CD14-positive monocyte (primary cell): ENCODE measurements at regions not wholly inside any gene's neighbourhood (a gene's known extent, or its start where the extent isn't known, plus 50 kb on each side); places are given as distances from the start of the nearest gene placed in this dataset.

Experiments
- DNase-seq, 3 donors: peaks; one replicate each; pipeline ENCODE4 v3.0.0-alpha.2; 2011 to 2022
- H2AFZ ChIP-seq: 2 replicates; pipeline ENCODE4 v1.6.0; 2012; ENCODE audit warnings: mild to moderate bottlenecking, low read depth, low read length, inconsistent platforms; ENCODE audit not compliant: insufficient read depth, poor library complexity, severe bottlenecking
- H3K27ac ChIP-seq, 2 donors: 1 replicate in 1 of 2; 2 replicates in 1 of 2; pipeline ENCODE4 v1.5.1; 2012 to 2013; ENCODE audit warnings: low read length in 2 of 2, control low read depth in 1 of 2, inconsistent platforms in 1 of 2, low read depth in 1 of 2, mild to moderate bottlenecking in 1 of 2
- H3K27me3 ChIP-seq, 2 donors: one replicate each; pipeline versions ENCODE4 v1.6.0 to v1.6.1; 2011 to 2013; ENCODE audit warnings: low read length in 2 of 2; ENCODE audit not compliant: control insufficient read depth in 2 of 2, insufficient read depth in 2 of 2
- H3K36me3 ChIP-seq, 2 donors: replicated peaks in 1 of 2; 1 replicate in 1 of 2; 2 replicates in 1 of 2; pipeline versions ENCODE4 v1.5.1 to v1.6.1; 2012 to 2013; ENCODE audit warnings: low read length in 2 of 2, control low read depth in 1 of 2, inconsistent platforms in 1 of 2, mild to moderate bottlenecking in 1 of 2; ENCODE audit not compliant: insufficient read depth in 2 of 2, control insufficient read depth in 1 of 2
- H3K4me1 ChIP-seq, 2 donors: 1 replicate in 1 of 2; 2 replicates in 1 of 2; pipeline versions ENCODE4 v1.5.1 to v1.6.1; 2012 to 2013; ENCODE audit warnings: low read length in 2 of 2, control low read depth in 1 of 2, inconsistent platforms in 1 of 2, mild to moderate bottlenecking in 1 of 2, moderate library complexity in 1 of 2; ENCODE audit not compliant: insufficient read depth in 2 of 2, control insufficient read depth in 1 of 2
- H3K4me2 ChIP-seq: replicated peaks from 2 replicates; pipeline ENCODE3; 2012; ENCODE audit warnings: low read length, moderate library complexity, mild to moderate bottlenecking; ENCODE audit not compliant: poor library complexity, severe bottlenecking; ENCODE audit errors: extremely low read depth
- H3K4me3 ChIP-seq, 3 experiments: fragments of 200-600 bp in 1 of 3; sonication (generic) in 1 of 3; replicated peaks in 1 of 3; 1 replicate in 2 of 3; 2 replicates in 1 of 3; pipeline ENCODE4 v1.5.1; 2011 to 2013; ENCODE audit warnings: low read length in 3 of 3, mild to moderate bottlenecking in 3 of 3, control low read depth in 2 of 3, low read depth in 2 of 3, inconsistent platforms in 1 of 3, moderate library complexity in 1 of 3
- H3K79me2 ChIP-seq: 2 replicates; pipeline ENCODE4 v1.6.0; 2012; ENCODE audit warnings: mild to moderate bottlenecking, control low read depth, inconsistent platforms, low read length, moderate library complexity; ENCODE audit not compliant: insufficient read depth
- H3K9ac ChIP-seq: 2 replicates; pipeline ENCODE4 v1.6.0; 2017; ENCODE audit warnings: low read length, mild to moderate bottlenecking; ENCODE audit not compliant: insufficient read depth, poor library complexity, severe bottlenecking
- H3K9me3 ChIP-seq, 2 donors: replicated peaks in 1 of 2; 1 replicate in 1 of 2; 2 replicates in 1 of 2; pipeline versions ENCODE4 v1.5.1 to v1.6.1; 2012 to 2013; ENCODE audit warnings: low read length in 2 of 2, control low read depth in 1 of 2; ENCODE audit not compliant: control insufficient read depth in 1 of 2, insufficient read depth in 1 of 2
- H4K20me1 ChIP-seq: 2 replicates; pipeline ENCODE4 v1.6.0; 2012; ENCODE audit warnings: mild to moderate bottlenecking, low read length, control low read depth, moderate library complexity; ENCODE audit not compliant: insufficient read depth
- H3K27ac Mint-ChIP-seq, 7 donors: one replicate each; pipeline ENCODE4 v1.8.0; 2020; ENCODE audit warnings: mild to moderate bottlenecking in 7 of 7, mixed read lengths in 7 of 7, moderate library complexity in 6 of 7, inconsistent platforms in 2 of 7
- H3K27me3 Mint-ChIP-seq, 3 donors: one replicate each; pipeline ENCODE4 v1.8.0; 2021 to 2022; ENCODE audit warnings: low read depth in 3 of 3, mild to moderate bottlenecking in 3 of 3, mixed read lengths in 3 of 3, moderate library complexity in 3 of 3, inconsistent platforms in 1 of 3
- H3K36me3 Mint-ChIP-seq, 2 donors: one replicate each; pipeline ENCODE4 v1.8.0; 2020; ENCODE audit warnings: mixed read lengths in 2 of 2, inconsistent platforms in 1 of 2, mild to moderate bottlenecking in 1 of 2
- H3K4me1 Mint-ChIP-seq: one replicate; pipeline ENCODE4 v1.8.0; 2020; ENCODE audit warnings: mild to moderate bottlenecking, mixed read lengths
- H3K4me3 Mint-ChIP-seq, 2 donors: one replicate each; pipeline ENCODE4 v1.8.0; 2020; ENCODE audit warnings: mild to moderate bottlenecking in 2 of 2, mixed read lengths in 2 of 2, moderate library complexity in 1 of 2
- H3K9me3 Mint-ChIP-seq, 7 donors: one replicate each; pipeline ENCODE4 v1.8.0; 2020 to 2022; ENCODE audit warnings: mixed read lengths in 7 of 7, mild to moderate bottlenecking in 6 of 7, moderate library complexity in 6 of 7, inconsistent platforms in 2 of 7
- WGBS: methylation state at CpG from one replicate; pipeline ENCODE4 v1.1.5; 2013; ENCODE audit warnings: missing lambda C conversion rate; ENCODE audit not compliant: insufficient coverage; 5-methylcytosine and 5-hydroxymethylcytosine counted together
- intact Hi-C, 2 donors: fragments of 100-400 bp; cut with micrococcal nuclease; formaldehyde crosslinking; loops; one replicate each; pipeline versions ENCODE4 v1.15.0 to v1.15.1; 2023
- TF ChIP-seq, protein P1 (sequence below): fragments of 200-600 bp; IDR thresholded peaks from one replicate; pipeline ENCODE4 v1.8.0; 2022; ENCODE audit warnings: antibody characterized with exemption, mild to moderate bottlenecking

DNA sequence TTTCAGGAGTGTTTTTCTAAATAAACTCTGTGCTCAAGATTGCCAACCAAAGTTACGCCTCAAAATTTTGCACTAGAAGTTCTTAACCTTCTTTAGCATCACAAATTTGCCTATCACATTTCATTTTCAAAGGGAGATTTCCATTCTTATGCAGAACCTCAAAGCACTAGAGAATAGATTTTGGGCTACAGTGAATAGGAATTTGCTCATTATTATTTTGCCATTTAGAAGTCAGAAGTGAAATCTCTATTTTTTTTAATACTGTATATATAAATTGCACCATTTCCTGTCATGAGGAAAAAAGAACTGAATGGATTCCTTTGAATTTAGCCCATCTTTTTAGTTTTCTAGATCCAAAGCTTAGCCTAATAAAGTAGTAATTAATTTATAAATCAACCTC, 796.4 kb downstream of the ADGRL2 start:
- Mint-ChIP-seq H3K27ac (no peak overlapping the region), H3K36me3 (no peaks in the 10 kb centered on the region), H3K9me3 (peaks cover 0 to 2% (median 0%) of the 10 kb centered on the region in 7 donors), H3K4me3 (no peak overlapping the region), H3K4me1 (peaks cover 19% of the 10 kb centered on the region), H3K27me3 (peaks cover 0 to 2% (median 0%) of the 10 kb centered on the region in 3 donors)
- Histone ChIP-seq H3K27ac (no peak overlapping the region), H2AFZ (no peak overlapping the region), H3K79me2 (no peaks in the 10 kb centered on the region), H3K36me3 (no peaks in the 10 kb centered on the region), H3K4me1 (peaks cover 7 to 20% of the 10 kb centered on the region in 2 donors), H3K4me2 (no peak overlapping the region), H3K4me3 (no peak overlapping the region), H3K9ac (no peak overlapping the region), H3K27me3 (no peaks in the 10 kb centered on the region), H4K20me1 (no peaks in the 10 kb centered on the region), H3K9me3 (no peaks in the 10 kb centered on the region)
- no CpG with 5 or more reads among the region's 1 CpG for WGBS
- no peak for DNase-seq
- TF ChIP-seq, protein P1, sequence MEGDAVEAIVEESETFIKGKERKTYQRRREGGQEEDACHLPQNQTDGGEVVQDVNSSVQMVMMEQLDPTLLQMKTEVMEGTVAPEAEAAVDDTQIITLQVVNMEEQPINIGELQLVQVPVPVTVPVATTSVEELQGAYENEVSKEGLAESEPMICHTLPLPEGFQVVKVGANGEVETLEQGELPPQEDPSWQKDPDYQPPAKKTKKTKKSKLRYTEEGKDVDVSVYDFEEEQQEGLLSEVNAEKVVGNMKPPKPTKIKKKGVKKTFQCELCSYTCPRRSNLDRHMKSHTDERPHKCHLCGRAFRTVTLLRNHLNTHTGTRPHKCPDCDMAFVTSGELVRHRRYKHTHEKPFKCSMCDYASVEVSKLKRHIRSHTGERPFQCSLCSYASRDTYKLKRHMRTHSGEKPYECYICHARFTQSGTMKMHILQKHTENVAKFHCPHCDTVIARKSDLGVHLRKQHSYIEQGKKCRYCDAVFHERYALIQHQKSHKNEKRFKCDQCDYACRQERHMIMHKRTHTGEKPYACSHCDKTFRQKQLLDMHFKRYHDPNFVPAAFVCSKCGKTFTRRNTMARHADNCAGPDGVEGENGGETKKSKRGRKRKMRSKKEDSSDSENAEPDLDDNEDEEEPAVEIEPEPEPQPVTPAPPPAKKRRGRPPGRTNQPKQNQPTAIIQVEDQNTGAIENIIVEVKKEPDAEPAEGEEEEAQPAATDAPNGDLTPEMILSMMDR: no peak
- intact Hi-C loops: no loop called here

DNA sequence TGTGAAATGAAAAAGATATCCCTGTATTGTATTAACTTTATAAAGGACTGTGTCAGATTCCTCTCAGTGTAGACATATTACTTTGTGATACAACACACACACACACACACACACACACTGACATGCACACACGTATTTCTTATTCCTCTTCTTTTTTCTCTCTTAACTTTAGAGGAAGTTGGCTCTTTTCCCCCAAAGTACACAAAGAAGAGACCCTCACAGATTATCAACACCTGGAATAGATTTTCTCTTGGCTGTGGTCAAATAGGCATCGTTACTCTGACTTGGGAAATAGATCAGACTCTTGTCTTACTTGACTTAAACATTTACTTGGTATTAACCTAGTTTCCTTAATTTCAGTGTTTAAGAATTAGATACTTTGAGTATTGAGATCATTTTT, 792.8 kb downstream of the ADGRL2 start:
- no peaks in the 10 kb centered on the region for H4K20me1 ChIP-seq
- Mint-ChIP-seq H3K36me3 (no peaks in the 10 kb centered on the region), H3K9me3 (peaks cover 0 to 4% (median 2%) of the 10 kb centered on the region in 7 donors), H3K27me3 (peaks cover 0 to 2% (median 0%) of the 10 kb centered on the region in 3 donors), H3K27ac (no peak overlapping the region), H3K4me1 (peaks cover 12% of the 10 kb centered on the region), H3K4me3 (no peak overlapping the region)
- no peak overlapping the region for H3K9ac ChIP-seq
- H3K27me3 ChIP-seq: no peaks in the 10 kb centered on the region
- no peak overlapping the region for H3K4me3 ChIP-seq
- no peak overlapping the region for H2AFZ ChIP-seq
- H3K36me3 ChIP-seq: no peaks in the 10 kb centered on the region
- no peak overlapping the region for H3K27ac ChIP-seq
- no peak overlapping the region for H3K4me2 ChIP-seq
- peaks cover 2 to 12% of the 10 kb centered on the region in 2 donors for H3K4me1 ChIP-seq
- WGBS: no CpG with 5 or more reads among the region's 2 CpGs
- H3K79me2 ChIP-seq: no peaks in the 10 kb centered on the region
- DNase-seq: no peak
- TF ChIP-seq, protein P1: no peak
- H3K9me3 ChIP-seq: no peaks in the 10 kb centered on the region
- intact Hi-C loops: no loop called here
